Right renal pelvis (tissue), 4 donors: ENCODE measurements at regions not wholly inside any gene's neighbourhood (a gene's known extent, or its start where the extent isn't known, plus 50 kb on each side); places are given as distances from the start of the nearest gene placed in this dataset.
A peak's percentile ranks its signal among the peaks of the same experiment; 100 is the strongest.
"Not testable (repeated sequence)": the region's sequence is repeated elsewhere in the genome, so short reads cannot be mapped to it uniquely, and the experiment has no call there.

Experiments
- DNase-seq, 4 donors: peaks; one replicate each; pipeline ENCODE4 v3.0.0-alpha.2; 2013; ENCODE audit warnings: low read depth in 4 of 4, low spot score in 3 of 4, missing footprints in 1 of 4

GRCh38 chr4:71204056-71204455, 134.8 kb upstream of the SLC4A4 start:
- no peak for DNase-seq

GRCh38 chr4:71206763-71207162, 132.1 kb upstream of the SLC4A4 start:
- no peak for DNase-seq

- DNase-seq = no peak
Observed at GRCh38 chr4:71209161-71209560, 129.7 kb upstream of the SLC4A4 start.

GRCh38 chr4:71210823-71211222, 128.0 kb upstream of the SLC4A4 start:
- no peak for DNase-seq

- no peak for DNase-seq
Observed at GRCh38 chr4:71211748-71212147, 127.1 kb upstream of the SLC4A4 start.

GRCh38 chr4:71212216-71212615, 126.6 kb upstream of the SLC4A4 start:
- DNase-seq = no peak

GRCh38 chr4:71214578-71214977, 124.2 kb upstream of the SLC4A4 start:
- no peak for DNase-seq

- DNase-seq = no peak
Observed at GRCh38 chr4:71216316-71216959, 122.4 kb upstream of the SLC4A4 start.

GRCh38 chr4:71217688-71218087, 121.1 kb upstream of the SLC4A4 start:
- no peak for DNase-seq

GRCh38 chr4:71220848-71221247, 118.0 kb upstream of the SLC4A4 start:
- not testable (repeated sequence) for DNase-seq

GRCh38 chr4:71221510-71222466, 117.0 kb upstream of the SLC4A4 start:
- no peak for DNase-seq

GRCh38 chr4:71222661-71223060, 116.2 kb upstream of the SLC4A4 start:
- no peak for DNase-seq

GRCh38 chr4:71229477-71230270, 109.1 kb upstream of the SLC4A4 start:
- peak in 3 of 4 donors; percentile 38 to 63 (median 44) for DNase-seq

- no peak for DNase-seq
Observed at GRCh38 chr4:71230271-71231128, 108.3 kb upstream of the SLC4A4 start.

GRCh38 chr4:71231129-71232055, 107.4 kb upstream of the SLC4A4 start:
- peak in 2 of 4 donors; percentile 24 to 28 for DNase-seq

- no peak for DNase-seq
Observed at GRCh38 chr4:71232056-71232430, 106.8 kb upstream of the SLC4A4 start.

GRCh38 chr4:71232846-71233245, 106.0 kb upstream of the SLC4A4 start:
- DNase-seq = no peak

- DNase-seq = no peak
Observed at GRCh38 chr4:71235311-71236201, 103.3 kb upstream of the SLC4A4 start.
